ENCODE measurements at regions not wholly inside any gene's neighbourhood (a gene's known extent, or its start where the extent isn't known, plus 50 kb on each side); places are given as distances from the start of the nearest gene placed in this dataset.

- intact Hi-C loops (cut with DNase I; ENCODE audit: low total_unique reads), result no loop called here
- Histone ChIP-seq H3K36me3 (no peaks in the 10 kb centered on the region), H3K27ac (no peak overlapping the region), H3K4me1 (no peaks in the 10 kb centered on the region), H3K27me3 (no peaks in the 10 kb centered on the region), H3K9me3 (peaks cover 0 to 8% (median 0%) of the 10 kb centered on the region in 3 donors), H3K4me3 (no peak overlapping the region)
- no peak for DNase-seq
- no peak for TF ChIP-seq CTCF (IDR thresholded peaks at IDR 0.05)
Observed at GRCh38 chr7:131890176-131890575, 333.7 kb upstream of the PODXL start.

DNA sequence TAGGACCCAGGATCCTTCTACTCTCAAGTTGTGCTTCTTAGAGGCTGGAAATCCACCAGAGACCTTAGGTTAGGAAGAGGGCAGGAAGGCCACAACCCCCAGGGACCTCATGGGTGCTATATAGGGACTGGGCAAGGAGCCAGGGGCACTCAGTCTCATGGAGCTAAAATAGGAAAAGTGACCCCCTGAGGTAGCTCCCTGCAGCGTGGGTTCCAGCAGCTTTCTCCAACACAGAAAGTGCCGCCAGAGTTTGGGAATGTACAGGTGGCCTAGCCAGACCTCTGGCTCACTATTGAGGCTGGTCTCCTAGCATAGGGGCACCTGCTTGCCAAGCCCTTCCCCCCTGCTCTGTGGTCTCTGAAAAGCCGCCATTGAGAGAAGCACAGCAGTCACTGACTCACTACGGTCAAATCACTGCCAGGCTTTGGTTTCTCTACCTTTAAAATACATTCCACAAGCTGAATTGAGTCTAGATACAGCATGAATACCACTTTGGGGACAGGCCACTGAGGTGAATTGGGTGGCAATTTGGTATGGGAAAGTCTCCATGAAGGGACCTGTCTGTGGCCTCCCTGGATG is 333.2 kb upstream of the PODXL start:
- Histone ChIP-seq H3K9me3 (peaks cover 0 to 8% (median 0%) of the 10 kb centered on the region in 3 donors), H3K4me3 (no peak overlapping the region)
- no peak for DNase-seq

GRCh38 chr7:131883769-131884168 is 327.3 kb upstream of the PODXL start:
- no peak for DNase-seq
- Histone ChIP-seq H3K27ac (no peak overlapping the region), H3K36me3 (no peaks in the 10 kb centered on the region), H3K9me3 (peaks cover 0 to 8% (median 0%) of the 10 kb centered on the region in 3 donors), H3K4me1 (no peaks in the 10 kb centered on the region), H3K27me3 (no peaks in the 10 kb centered on the region), H3K4me3 (no peak overlapping the region)
- no peak for TF ChIP-seq CTCF (IDR thresholded peaks at IDR 0.05)
- intact Hi-C loops (cut with DNase I; ENCODE audit: low total_unique reads), result no loop called here

More for the DNA sequence above, 333.2 kb upstream of the PODXL start:
- Histone ChIP-seq H3K27me3 (no peaks in the 10 kb centered on the region), H3K4me1 (no peaks in the 10 kb centered on the region), H3K27ac (no peak overlapping the region), H3K36me3 (no peaks in the 10 kb centered on the region)
- intact Hi-C loops (cut with DNase I; ENCODE audit: low total_unique reads), result no loop called here
- no peak for TF ChIP-seq CTCF (IDR thresholded peaks at IDR 0.05)

- Histone ChIP-seq H3K4me3 (no peak overlapping the region), H3K27ac (no peak overlapping the region), H3K27me3 (no peaks in the 10 kb centered on the region), H3K9me3 (peaks cover 0 to 8% (median 0%) of the 10 kb centered on the region in 3 donors), H3K36me3 (no peaks in the 10 kb centered on the region), H3K4me1 (no peaks in the 10 kb centered on the region)
- TF ChIP-seq CTCF (IDR thresholded peaks at IDR 0.05), result no peak
- DNase-seq, result no peak
- intact Hi-C loops (cut with DNase I; ENCODE audit: low total_unique reads), result no loop called here
Observed at GRCh38 chr7:131883196-131883595, 326.8 kb upstream of the PODXL start.

- Histone ChIP-seq H3K36me3 (no peaks in the 10 kb centered on the region), H3K9me3 (peaks cover 0 to 8% (median 0%) of the 10 kb centered on the region in 3 donors), H3K27ac (no peak overlapping the region), H3K27me3 (no peaks in the 10 kb centered on the region), H3K4me1 (no peaks in the 10 kb centered on the region), H3K4me3 (no peak overlapping the region)
- no peak for TF ChIP-seq CTCF (IDR thresholded peaks at IDR 0.05)
- intact Hi-C loops (cut with DNase I; ENCODE audit: low total_unique reads), result no loop called here
- no peak for DNase-seq
Observed at GRCh38 chr7:131882321-131882720, 325.9 kb upstream of the PODXL start.

- no peak for TF ChIP-seq CTCF (IDR thresholded peaks at IDR 0.05)
- intact Hi-C loops (cut with DNase I; ENCODE audit: low total_unique reads), result no loop called here
- Histone ChIP-seq H3K4me3 (no peak overlapping the region), H3K27me3 (no peaks in the 10 kb centered on the region), H3K9me3 (no peaks in the 10 kb centered on the region), H3K27ac (no peak overlapping the region), H3K4me1 (no peaks in the 10 kb centered on the region), H3K36me3 (no peaks in the 10 kb centered on the region)
- DNase-seq, result no peak
Observed at GRCh38 chr7:131880078-131880477, 323.6 kb upstream of the PODXL start.
